ENCODE measurements at regions not wholly inside any gene's neighbourhood (a gene's known extent, or its start where the extent isn't known, plus 50 kb on each side); places are given as distances from the start of the nearest gene placed in this dataset.

- Histone ChIP-seq H2AFZ (ENCODE audit: insufficient read depth, low read depth, low read length, poor library complexity, severe bottlenecking) (peak overlapping the region; percentile 59), H3K36me3 (replicated peaks in 1 of 2; ENCODE audit: control insufficient read depth in 1 of 2, insufficient read depth in 2 of 2, low read length in 2 of 2) (no peaks in the 10 kb centered on the region), H3K9ac (ENCODE audit: insufficient read depth, low read length, poor library complexity, severe bottlenecking) (no peak overlapping the region), H3K4me1 (ENCODE audit: control insufficient read depth in 1 of 2, insufficient read depth in 2 of 2, low read length in 2 of 2) (peaks cover 4 to 8% of the 10 kb centered on the region in 2 donors), H3K27ac (ENCODE audit: low read depth in 1 of 2, low read length in 2 of 2) (no peak overlapping the region), H3K9me3 (replicated peaks in 1 of 2; ENCODE audit: control insufficient read depth in 1 of 2, insufficient read depth in 1 of 2, low read length in 2 of 2) (no peaks in the 10 kb centered on the region), H3K27me3 (ENCODE audit: control insufficient read depth in 2 of 2, insufficient read depth in 2 of 2, low read length in 2 of 2) (no peaks in the 10 kb centered on the region), H3K4me3 (replicated peaks in 1 of 3; ENCODE audit: low read depth in 2 of 3, low read length in 3 of 3) (no peak overlapping the region), H4K20me1 (ENCODE audit: insufficient read depth, low read length) (no peaks in the 10 kb centered on the region), H3K4me2 (replicated peaks; ENCODE audit: extremely low read depth, low read length, poor library complexity, severe bottlenecking) (no peak overlapping the region), H3K79me2 (ENCODE audit: insufficient read depth, low read length) (no peaks in the 10 kb centered on the region)
- Mint-ChIP-seq H3K36me3 (no peaks in the 10 kb centered on the region), H3K27ac (no peak overlapping the region), H3K4me3 (peak overlapping the region in 1 of 2 donors; percentile 49), H3K9me3 (peaks cover 0 to 3% (median 0%) of the 10 kb centered on the region in 7 donors), H3K4me1 (peaks cover 17% of the 10 kb centered on the region), H3K27me3 (ENCODE audit: low read depth in 3 of 3) (peaks cover 7 to 17% (median 8%) of the 10 kb centered on the region in 3 donors)
- intact Hi-C loops (cut with micrococcal nuclease): no loop called here
- no peak for DNase-seq
- 77% methylated on average over 4 of the region's 7 CpGs for WGBS (ENCODE audit: insufficient coverage)
- TF ChIP-seq CTCF (IDR thresholded peaks at IDR 0.05): no peak
These were observed 84.1 kb upstream of the SLC66A3 start for GRCh38 chr2:11071211-11071610.

- no peak overlapping the region for H3K4me3 ChIP-seq (replicated peaks in 1 of 3; ENCODE audit: low read depth in 2 of 3, low read length in 3 of 3)
- H3K9ac ChIP-seq (ENCODE audit: insufficient read depth, low read length, poor library complexity, severe bottlenecking): no peak overlapping the region
- peak overlapping the region; percentile 59 for H2AFZ ChIP-seq (ENCODE audit: insufficient read depth, low read depth, low read length, poor library complexity, severe bottlenecking)
- Mint-ChIP-seq H3K27me3 (ENCODE audit: low read depth in 3 of 3) (peaks cover 7 to 17% (median 8%) of the 10 kb centered on the region in 3 donors), H3K9me3 (peaks cover 0 to 3% (median 0%) of the 10 kb centered on the region in 7 donors), H3K4me1 (peaks cover 17% of the 10 kb centered on the region), H3K27ac (no peak overlapping the region), H3K4me3 (no peak overlapping the region), H3K36me3 (no peaks in the 10 kb centered on the region)
- no peak for TF ChIP-seq CTCF (IDR thresholded peaks at IDR 0.05)
- no peaks in the 10 kb centered on the region for H4K20me1 ChIP-seq (ENCODE audit: insufficient read depth, low read length)
- no peaks in the 10 kb centered on the region for H3K27me3 ChIP-seq (ENCODE audit: control insufficient read depth in 2 of 2, insufficient read depth in 2 of 2, low read length in 2 of 2)
- H3K4me1 ChIP-seq (ENCODE audit: control insufficient read depth in 1 of 2, insufficient read depth in 2 of 2, low read length in 2 of 2): peaks cover 4 to 8% of the 10 kb centered on the region in 2 donors
- H3K79me2 ChIP-seq (ENCODE audit: insufficient read depth, low read length): no peaks in the 10 kb centered on the region
- H3K9me3 ChIP-seq (replicated peaks in 1 of 2; ENCODE audit: control insufficient read depth in 1 of 2, insufficient read depth in 1 of 2, low read length in 2 of 2): no peaks in the 10 kb centered on the region
- no peak overlapping the region for H3K27ac ChIP-seq (ENCODE audit: low read depth in 1 of 2, low read length in 2 of 2)
- H3K36me3 ChIP-seq (replicated peaks in 1 of 2; ENCODE audit: control insufficient read depth in 1 of 2, insufficient read depth in 2 of 2, low read length in 2 of 2): no peaks in the 10 kb centered on the region
- H3K4me2 ChIP-seq (replicated peaks; ENCODE audit: extremely low read depth, low read length, poor library complexity, severe bottlenecking): no peak overlapping the region
- intact Hi-C loops (cut with micrococcal nuclease): no loop called here
- no peak for DNase-seq
- no CpG with 5 or more reads among the region's 2 CpGs for WGBS (ENCODE audit: insufficient coverage)
These were observed 83.3 kb upstream of the SLC66A3 start for GRCh38 chr2:11071939-11072338.

All from CD14-positive monocyte (primary cell).